GM19023 (cell line): ENCODE measurements at regions not wholly inside any gene's neighbourhood (a gene's known extent, or its start where the extent isn't known, plus 50 kb on each side); places are given as distances from the start of the nearest gene placed in this dataset.
"Not testable (repeated sequence)": the region's sequence is repeated elsewhere in the genome, so short reads cannot be mapped to it uniquely, and the experiment has no call there.

Experiments
- ATAC-seq: cut with Tn5 transposase; IDR thresholded peaks from one replicate; pipeline ENCODE4 v1.9.1; 2021; ENCODE audit warnings: mild to moderate bottlenecking, moderate library complexity; ENCODE audit not compliant: unreplicated experiment

GRCh38 chr16:8137606-8138005, 452.7 kb downstream of the TMEM114 start:
- no peak for ATAC-seq

- ATAC-seq = no peak
Measured at GRCh38 chr16:8130197-8130596, 460.1 kb downstream of the TMEM114 start.

- no peak for ATAC-seq
Measured at GRCh38 chr16:8127070-8127469, 463.2 kb downstream of the TMEM114 start.

GRCh38 chr16:8126313-8126712, 464.0 kb downstream of the TMEM114 start:
- ATAC-seq = no peak

- ATAC-seq = no peak
Measured at GRCh38 chr16:8120001-8120400, 470.3 kb downstream of the TMEM114 start.

- no peak for ATAC-seq
Measured at GRCh38 chr16:8115814-8116213, 474.5 kb downstream of the TMEM114 start.

- not testable (repeated sequence) for ATAC-seq
Measured at GRCh38 chr16:8114941-8115340, 475.4 kb downstream of the TMEM114 start.

- no peak for ATAC-seq
Measured at GRCh38 chr16:8113843-8114242, 476.5 kb downstream of the TMEM114 start.

- ATAC-seq = no peak
Measured at GRCh38 chr16:8110572-8111514, 479.5 kb downstream of the TMEM114 start.

- no peak for ATAC-seq
Measured at GRCh38 chr16:8109510-8110369, 480.6 kb downstream of the TMEM114 start.

- no peak for ATAC-seq
Measured at GRCh38 chr16:8108991-8109509, 481.3 kb downstream of the TMEM114 start.

- no peak for ATAC-seq
Measured at GRCh38 chr16:8107296-8107695, 483.0 kb downstream of the TMEM114 start.

- no peak for ATAC-seq
Measured at GRCh38 chr16:8103649-8104289, 486.5 kb downstream of the TMEM114 start.

- ATAC-seq = no peak
Measured at GRCh38 chr16:8099586-8099985, 490.7 kb downstream of the TMEM114 start.

GRCh38 chr16:8098947-8099512, 491.3 kb downstream of the TMEM114 start:
- no peak for ATAC-seq

- ATAC-seq = no peak
Measured at GRCh38 chr16:8096211-8096610, 494.1 kb downstream of the TMEM114 start.

- no peak for ATAC-seq
Measured at GRCh38 chr16:8094696-8095095, 495.6 kb downstream of the TMEM114 start.

- no peak for ATAC-seq
Measured at GRCh38 chr16:8088820-8089338, 501.4 kb downstream of the TMEM114 start.

GRCh38 chr16:8087597-8088289, 502.6 kb downstream of the TMEM114 start:
- no peak for ATAC-seq

GRCh38 chr16:8087146-8087545, 503.2 kb downstream of the TMEM114 start:
- ATAC-seq = no peak
